ENCODE measurements at regions not wholly inside any gene's neighbourhood (a gene's known extent, or its start where the extent isn't known, plus 50 kb on each side); places are given as distances from the start of the nearest gene placed in this dataset.

DNA sequence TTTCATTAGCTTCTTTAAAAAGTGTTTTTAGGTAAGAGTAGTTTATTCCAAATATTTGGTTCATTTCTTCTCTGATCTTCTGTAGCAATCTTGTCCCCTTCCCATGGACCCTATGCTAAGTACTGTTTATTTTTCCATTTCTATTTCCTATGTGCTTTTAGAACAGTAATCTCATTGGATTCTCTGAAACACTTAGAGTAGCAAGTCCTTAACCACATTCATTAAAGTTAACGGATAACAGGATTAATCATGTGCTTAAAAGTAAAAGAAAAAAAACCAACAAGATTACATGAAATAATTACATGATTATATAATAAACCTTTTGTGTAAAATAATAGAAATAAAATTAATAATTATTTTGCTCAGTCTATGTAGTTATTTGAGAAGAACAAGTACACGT lies 929.7 kb downstream of the C4orf33 start:
- TF ChIP-seq, protein P1, sequence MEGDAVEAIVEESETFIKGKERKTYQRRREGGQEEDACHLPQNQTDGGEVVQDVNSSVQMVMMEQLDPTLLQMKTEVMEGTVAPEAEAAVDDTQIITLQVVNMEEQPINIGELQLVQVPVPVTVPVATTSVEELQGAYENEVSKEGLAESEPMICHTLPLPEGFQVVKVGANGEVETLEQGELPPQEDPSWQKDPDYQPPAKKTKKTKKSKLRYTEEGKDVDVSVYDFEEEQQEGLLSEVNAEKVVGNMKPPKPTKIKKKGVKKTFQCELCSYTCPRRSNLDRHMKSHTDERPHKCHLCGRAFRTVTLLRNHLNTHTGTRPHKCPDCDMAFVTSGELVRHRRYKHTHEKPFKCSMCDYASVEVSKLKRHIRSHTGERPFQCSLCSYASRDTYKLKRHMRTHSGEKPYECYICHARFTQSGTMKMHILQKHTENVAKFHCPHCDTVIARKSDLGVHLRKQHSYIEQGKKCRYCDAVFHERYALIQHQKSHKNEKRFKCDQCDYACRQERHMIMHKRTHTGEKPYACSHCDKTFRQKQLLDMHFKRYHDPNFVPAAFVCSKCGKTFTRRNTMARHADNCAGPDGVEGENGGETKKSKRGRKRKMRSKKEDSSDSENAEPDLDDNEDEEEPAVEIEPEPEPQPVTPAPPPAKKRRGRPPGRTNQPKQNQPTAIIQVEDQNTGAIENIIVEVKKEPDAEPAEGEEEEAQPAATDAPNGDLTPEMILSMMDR (conservative IDR thresholded peaks at IDR 0.05; ENCODE audit: low read depth, low read length) = no peak
- TF ChIP-seq EZH2 (IDR thresholded peaks at IDR 0.05; ENCODE audit: borderline replicate concordance, low read depth, low read length, poor library complexity, severe bottlenecking) = no peak

Data from A673 (cell line).